ENCODE measurements at regions not wholly inside any gene's neighbourhood (a gene's known extent, or its start where the extent isn't known, plus 50 kb on each side); places are given as distances from the start of the nearest gene placed in this dataset.

DNA sequence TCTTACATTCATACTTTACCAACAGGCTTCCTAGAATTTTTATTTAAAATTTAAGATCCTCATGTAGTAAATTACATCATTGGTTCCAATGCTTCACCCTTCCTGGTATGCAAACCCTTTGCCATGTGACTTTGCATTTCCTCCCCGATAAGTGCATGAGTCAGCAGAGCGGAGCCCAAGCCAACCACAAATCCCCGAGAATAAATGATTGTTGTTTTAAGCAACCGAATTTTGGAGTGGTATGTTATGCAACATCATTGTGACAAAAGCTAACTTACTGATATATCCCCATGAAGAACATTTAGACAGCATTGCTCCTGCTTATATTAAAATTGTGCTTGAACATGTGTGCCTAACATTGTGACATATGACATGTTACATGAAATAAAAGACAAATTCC is 199.4 kb upstream of the DDX53 start:
- TF ChIP-seq, protein P1, sequence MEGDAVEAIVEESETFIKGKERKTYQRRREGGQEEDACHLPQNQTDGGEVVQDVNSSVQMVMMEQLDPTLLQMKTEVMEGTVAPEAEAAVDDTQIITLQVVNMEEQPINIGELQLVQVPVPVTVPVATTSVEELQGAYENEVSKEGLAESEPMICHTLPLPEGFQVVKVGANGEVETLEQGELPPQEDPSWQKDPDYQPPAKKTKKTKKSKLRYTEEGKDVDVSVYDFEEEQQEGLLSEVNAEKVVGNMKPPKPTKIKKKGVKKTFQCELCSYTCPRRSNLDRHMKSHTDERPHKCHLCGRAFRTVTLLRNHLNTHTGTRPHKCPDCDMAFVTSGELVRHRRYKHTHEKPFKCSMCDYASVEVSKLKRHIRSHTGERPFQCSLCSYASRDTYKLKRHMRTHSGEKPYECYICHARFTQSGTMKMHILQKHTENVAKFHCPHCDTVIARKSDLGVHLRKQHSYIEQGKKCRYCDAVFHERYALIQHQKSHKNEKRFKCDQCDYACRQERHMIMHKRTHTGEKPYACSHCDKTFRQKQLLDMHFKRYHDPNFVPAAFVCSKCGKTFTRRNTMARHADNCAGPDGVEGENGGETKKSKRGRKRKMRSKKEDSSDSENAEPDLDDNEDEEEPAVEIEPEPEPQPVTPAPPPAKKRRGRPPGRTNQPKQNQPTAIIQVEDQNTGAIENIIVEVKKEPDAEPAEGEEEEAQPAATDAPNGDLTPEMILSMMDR (IDR thresholded peaks at IDR 0.05 in 4 of 5, conservative IDR thresholded peaks at IDR 0.05 in 1 of 5): no peak
- no peak for TF ChIP-seq POLR2A (IDR thresholded peaks at IDR 0.05)

Data from gastrocnemius medialis (tissue), 4 donors.